ENCODE measurements at regions not wholly inside any gene's neighbourhood (a gene's known extent, or its start where the extent isn't known, plus 50 kb on each side); places are given as distances from the start of the nearest gene placed in this dataset.

DNA sequence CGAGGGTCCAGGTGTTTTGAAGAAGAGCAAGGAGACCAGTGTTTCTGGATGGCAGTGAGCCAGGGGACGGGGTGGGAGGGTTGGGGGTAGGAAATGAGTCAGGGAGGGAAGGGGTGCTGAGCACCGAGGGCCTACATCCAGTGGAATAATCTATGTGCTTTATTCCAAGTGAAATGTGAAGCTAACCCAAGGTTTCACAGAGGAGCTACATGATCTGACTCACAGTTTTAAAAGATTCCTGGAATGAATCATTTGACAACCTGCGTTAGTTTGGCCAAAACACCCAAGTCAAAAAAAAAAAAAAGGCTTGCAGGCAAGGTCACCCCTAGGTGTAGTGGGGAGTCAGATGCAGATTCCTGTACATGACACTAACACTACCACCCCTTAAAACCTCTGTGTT, 419.7 kb upstream of the MEX3C start:
- TF ChIP-seq EZH2 (IDR thresholded peaks at IDR 0.05; ENCODE audit: borderline replicate concordance, low read depth, low read length, poor library complexity, severe bottlenecking): no peak
- TF ChIP-seq, protein P1, sequence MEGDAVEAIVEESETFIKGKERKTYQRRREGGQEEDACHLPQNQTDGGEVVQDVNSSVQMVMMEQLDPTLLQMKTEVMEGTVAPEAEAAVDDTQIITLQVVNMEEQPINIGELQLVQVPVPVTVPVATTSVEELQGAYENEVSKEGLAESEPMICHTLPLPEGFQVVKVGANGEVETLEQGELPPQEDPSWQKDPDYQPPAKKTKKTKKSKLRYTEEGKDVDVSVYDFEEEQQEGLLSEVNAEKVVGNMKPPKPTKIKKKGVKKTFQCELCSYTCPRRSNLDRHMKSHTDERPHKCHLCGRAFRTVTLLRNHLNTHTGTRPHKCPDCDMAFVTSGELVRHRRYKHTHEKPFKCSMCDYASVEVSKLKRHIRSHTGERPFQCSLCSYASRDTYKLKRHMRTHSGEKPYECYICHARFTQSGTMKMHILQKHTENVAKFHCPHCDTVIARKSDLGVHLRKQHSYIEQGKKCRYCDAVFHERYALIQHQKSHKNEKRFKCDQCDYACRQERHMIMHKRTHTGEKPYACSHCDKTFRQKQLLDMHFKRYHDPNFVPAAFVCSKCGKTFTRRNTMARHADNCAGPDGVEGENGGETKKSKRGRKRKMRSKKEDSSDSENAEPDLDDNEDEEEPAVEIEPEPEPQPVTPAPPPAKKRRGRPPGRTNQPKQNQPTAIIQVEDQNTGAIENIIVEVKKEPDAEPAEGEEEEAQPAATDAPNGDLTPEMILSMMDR (conservative IDR thresholded peaks at IDR 0.05; ENCODE audit: low read depth, low read length): no peak

Data from A673 (cell line).